BE2C (cell line): ENCODE measurements at regions not wholly inside any gene's neighbourhood (a gene's known extent, or its start where the extent isn't known, plus 50 kb on each side); places are given as distances from the start of the nearest gene placed in this dataset.
A peak's percentile ranks its signal among the peaks of the same experiment; 100 is the strongest.
"Not testable (repeated sequence)": the region's sequence is repeated elsewhere in the genome, so short reads cannot be mapped to it uniquely, and the experiment has no call there.

Experiments used
- DNase-seq: peaks from one replicate; pipeline ENCODE4 v3.0.0-alpha.2; 2020
- H3K27me3 ChIP-seq: fragments of 250-450 bp; sonication (Bioruptor Pico); 2 replicates; pipeline ENCODE4 v1.5.1; 2020; ENCODE audit warnings: mild to moderate bottlenecking
- H3K36me3 ChIP-seq: fragments of 250-450 bp; sonication (Bioruptor Pico); 2 replicates; pipeline ENCODE4 v1.5.1; 2020; ENCODE audit warnings: mild to moderate bottlenecking
- H3K4me1 ChIP-seq: fragments of 250-450 bp; sonication (Bioruptor Pico); 2 replicates; pipeline ENCODE4 v1.5.1; 2020
- H3K4me3 ChIP-seq: 2 replicates; pipeline ENCODE4 v1.5.1; 2011; ENCODE audit warnings: low read depth, low read length
- H3K9me3 ChIP-seq: fragments of 250-450 bp; sonication (Bioruptor Pico); 2 replicates; pipeline ENCODE4 v1.5.1; 2020
- TF ChIP-seq, protein P1 (sequence below): IDR thresholded peaks from 2 replicates; pipeline ENCODE4 v1.5.1; 2012; ENCODE audit warnings: mild to moderate bottlenecking, low read depth, low read length

DNA sequence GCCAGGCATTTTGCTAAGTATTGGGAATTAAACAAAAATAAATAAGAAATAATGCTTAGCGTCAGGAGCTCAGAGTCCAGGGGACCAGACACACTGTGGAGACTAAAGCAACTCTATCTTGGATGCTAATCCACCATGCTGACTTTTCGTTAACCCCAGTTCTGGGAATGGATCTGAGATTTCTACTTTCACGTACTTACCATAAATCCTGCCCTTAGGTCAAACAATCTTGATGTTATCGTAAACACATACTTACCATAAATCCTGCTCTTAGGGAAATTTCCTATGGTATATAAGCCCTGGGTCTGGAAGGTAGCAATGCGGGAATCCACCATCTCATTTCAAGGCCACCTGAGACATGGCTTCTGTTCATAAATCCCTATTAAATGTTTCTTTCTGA lies 204.5 kb upstream of the IGFBP7 start:
- no peak overlapping the region for H3K4me3 ChIP-seq
- no peak for DNase-seq
- H3K9me3 ChIP-seq: no peaks in the 10 kb centered on the region
- no peaks in the 10 kb centered on the region for H3K36me3 ChIP-seq
- no peaks in the 10 kb centered on the region; the same call in 1 of the 2 replicates for H3K27me3 ChIP-seq
- TF ChIP-seq, protein P1, sequence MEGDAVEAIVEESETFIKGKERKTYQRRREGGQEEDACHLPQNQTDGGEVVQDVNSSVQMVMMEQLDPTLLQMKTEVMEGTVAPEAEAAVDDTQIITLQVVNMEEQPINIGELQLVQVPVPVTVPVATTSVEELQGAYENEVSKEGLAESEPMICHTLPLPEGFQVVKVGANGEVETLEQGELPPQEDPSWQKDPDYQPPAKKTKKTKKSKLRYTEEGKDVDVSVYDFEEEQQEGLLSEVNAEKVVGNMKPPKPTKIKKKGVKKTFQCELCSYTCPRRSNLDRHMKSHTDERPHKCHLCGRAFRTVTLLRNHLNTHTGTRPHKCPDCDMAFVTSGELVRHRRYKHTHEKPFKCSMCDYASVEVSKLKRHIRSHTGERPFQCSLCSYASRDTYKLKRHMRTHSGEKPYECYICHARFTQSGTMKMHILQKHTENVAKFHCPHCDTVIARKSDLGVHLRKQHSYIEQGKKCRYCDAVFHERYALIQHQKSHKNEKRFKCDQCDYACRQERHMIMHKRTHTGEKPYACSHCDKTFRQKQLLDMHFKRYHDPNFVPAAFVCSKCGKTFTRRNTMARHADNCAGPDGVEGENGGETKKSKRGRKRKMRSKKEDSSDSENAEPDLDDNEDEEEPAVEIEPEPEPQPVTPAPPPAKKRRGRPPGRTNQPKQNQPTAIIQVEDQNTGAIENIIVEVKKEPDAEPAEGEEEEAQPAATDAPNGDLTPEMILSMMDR: no peak
- no peaks in the 10 kb centered on the region for H3K4me1 ChIP-seq

DNA sequence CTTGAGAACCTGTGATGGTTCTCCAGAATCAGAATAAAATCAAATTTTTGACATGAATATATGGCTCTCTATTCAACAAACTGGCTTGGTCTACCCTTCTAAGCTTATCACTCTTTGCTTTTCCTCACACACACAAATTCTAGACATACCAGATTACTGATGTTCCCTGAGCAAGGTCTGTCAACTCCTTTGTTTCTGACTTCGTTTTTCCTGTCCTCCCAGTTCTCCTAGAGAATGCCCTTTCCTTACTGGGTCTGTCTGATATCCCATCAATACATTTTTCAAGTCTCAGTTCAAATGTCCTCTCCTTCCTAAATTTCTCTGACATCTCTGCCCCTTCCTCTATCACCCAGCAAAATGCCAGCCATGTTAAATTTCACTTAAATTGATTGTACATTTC lies 202.1 kb upstream of the IGFBP7 start:
- DNase-seq: no peak
- TF ChIP-seq, protein P1: no peak
- H3K4me1 ChIP-seq: no peaks in the 10 kb centered on the region

DNA sequence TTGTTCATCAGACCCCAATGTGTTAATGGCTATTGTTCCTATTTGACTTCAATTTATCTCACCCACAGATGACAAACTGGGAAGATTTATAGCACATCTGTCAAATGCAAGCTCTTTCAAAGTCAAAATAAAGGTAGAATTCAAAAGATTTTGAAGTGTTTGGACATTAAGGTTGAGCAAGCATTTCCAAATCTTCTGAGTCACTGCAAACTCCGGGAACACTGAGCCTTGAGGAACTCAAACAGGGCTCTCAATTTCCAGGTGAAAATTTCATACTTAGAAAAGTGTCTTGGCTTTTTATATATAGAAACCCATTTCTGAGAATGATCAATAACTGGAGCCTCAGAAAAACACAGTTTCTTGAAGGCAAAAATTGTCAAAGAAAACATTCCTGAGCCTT lies 199.5 kb upstream of the IGFBP7 start:
- DNase-seq: no peak
- no peak overlapping the region for H3K4me3 ChIP-seq
- H3K9me3 ChIP-seq: no peaks in the 10 kb centered on the region
- no peaks in the 10 kb centered on the region for H3K4me1 ChIP-seq
- TF ChIP-seq, protein P1: no peak
- no peaks in the 10 kb centered on the region for H3K36me3 ChIP-seq
- H3K27me3 ChIP-seq: no peaks in the 10 kb centered on the region

More for the DNA sequence above, 202.1 kb upstream of the IGFBP7 start:
- no peak overlapping the region for H3K4me3 ChIP-seq
- H3K27me3 ChIP-seq: no peaks in the 10 kb centered on the region
- no peaks in the 10 kb centered on the region for H3K36me3 ChIP-seq
- H3K9me3 ChIP-seq: no peaks in the 10 kb centered on the region

DNA sequence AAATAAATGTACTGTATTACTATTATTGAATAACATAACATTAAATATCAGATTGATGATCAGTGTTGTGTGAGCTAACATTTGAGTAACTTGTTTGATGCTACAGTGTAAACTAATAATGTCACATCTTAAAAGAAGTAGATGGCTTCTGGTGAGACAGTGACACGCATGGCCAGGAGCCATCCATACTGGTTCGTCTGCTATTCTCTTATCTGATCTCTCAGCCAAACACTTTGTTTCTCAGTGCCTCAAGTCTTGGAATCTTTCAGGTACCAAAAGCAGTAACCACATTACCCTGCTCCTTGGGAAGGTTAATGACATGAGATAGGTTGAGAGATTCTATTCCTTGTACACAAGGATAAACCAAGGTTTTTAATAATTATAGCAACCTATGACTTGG lies 198.1 kb upstream of the IGFBP7 start:
- TF ChIP-seq, protein P1: no peak
- Histone ChIP-seq H3K4me3 (no peak overlapping the region), H3K27me3 (no peaks in the 10 kb centered on the region), H3K36me3 (no peaks in the 10 kb centered on the region), H3K9me3 (no peaks in the 10 kb centered on the region), H3K4me1 (no peaks in the 10 kb centered on the region)
- DNase-seq: no peak

DNA sequence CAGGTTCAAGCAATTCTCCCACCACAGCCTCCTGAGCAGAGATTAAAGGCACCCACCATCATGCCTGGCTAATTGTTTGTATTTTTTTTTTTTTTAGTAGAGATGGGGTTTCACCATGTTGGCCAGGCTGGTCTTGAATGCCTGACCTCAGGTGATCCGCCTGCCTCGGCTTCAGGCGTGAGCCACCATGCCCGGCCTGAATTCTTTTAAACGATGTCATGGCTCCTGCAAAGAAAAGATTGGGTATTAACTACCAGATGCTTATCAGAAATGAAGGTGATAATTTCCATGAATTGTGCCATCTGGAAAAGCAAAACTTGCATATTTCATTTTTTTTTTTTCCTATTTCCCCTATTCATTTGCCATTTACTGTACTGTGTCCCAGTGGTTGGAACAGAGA lies 195.7 kb upstream of the IGFBP7 start:
- no peaks in the 10 kb centered on the region for H3K27me3 ChIP-seq
- no peak overlapping the region for H3K4me3 ChIP-seq
- TF ChIP-seq, protein P1: no peak
- H3K9me3 ChIP-seq: no peaks in the 10 kb centered on the region
- DNase-seq: no peak
- no peaks in the 10 kb centered on the region for H3K36me3 ChIP-seq
- H3K4me1 ChIP-seq: no peaks in the 10 kb centered on the region

DNA sequence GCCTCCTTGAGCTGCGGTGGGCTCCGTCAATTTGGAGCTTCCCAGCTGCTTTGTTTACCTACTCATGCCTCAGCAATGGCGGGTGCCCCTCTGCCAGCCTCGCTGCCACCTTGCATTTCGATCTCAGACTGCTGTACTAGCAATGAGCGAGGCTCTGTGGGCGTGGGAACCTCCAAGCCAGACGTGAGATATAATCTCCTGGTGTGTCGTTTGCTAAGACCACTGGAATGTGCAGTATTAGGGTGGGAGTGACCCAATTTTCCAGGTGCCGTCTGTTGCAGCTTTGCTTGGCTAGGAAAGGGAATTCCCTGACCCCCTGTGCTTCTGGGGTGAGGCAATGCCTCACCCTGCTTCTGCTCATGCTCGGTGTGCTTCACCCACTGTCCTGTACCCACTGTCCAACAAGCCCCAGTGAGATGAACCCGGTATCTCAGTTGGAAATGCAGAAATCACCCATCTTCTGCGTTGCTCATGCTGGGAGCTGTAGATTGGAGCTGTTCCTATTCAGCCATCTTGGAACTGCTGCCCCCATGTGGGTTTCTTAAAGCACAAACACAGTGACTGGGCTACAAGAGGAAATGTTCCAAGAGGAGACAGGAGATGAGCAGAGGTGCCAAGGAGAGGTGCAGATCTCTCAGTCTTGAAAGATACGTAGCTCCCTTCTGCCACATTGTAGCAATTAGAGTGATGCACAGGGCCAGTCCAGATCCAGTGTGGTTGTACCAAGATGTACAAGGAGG lies 193.0 kb upstream of the IGFBP7 start:
- no peaks in the 10 kb centered on the region for H3K27me3 ChIP-seq
- no peak for DNase-seq
- TF ChIP-seq, protein P1: 0 out of 2 replicates have a peak, but pooled peaks have one; percentile 5
- no peaks in the 10 kb centered on the region for H3K4me1 ChIP-seq
- H3K36me3 ChIP-seq: no peaks in the 10 kb centered on the region
- H3K4me3 ChIP-seq: no peak overlapping the region
- peaks cover 2% of the 10 kb centered on the region; the same call in 1 of the 2 replicates for H3K9me3 ChIP-seq

DNA sequence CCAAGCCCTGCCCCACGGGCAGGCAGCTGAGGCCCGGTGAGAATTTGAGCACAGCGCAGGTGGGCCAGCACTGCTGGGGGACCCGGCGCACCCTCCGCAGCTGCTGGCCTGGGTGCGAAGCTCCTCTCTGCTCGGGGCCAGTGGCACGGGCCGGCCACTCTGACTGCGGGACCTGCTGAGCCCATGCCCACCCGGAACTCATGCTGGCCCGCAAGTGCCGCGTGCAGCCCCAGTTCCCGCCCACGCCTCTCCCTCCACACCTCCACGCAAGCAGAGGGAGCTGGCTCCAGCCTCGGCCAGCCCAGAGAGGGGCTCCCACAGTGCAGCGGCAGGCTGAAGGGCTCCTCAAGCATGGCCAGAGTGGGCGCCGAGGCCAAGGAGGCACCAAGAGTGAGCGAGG lies 190.1 kb upstream of the IGFBP7 start:
- H3K27me3 ChIP-seq, H3K4me3 ChIP-seq, DNase-seq, H3K36me3 ChIP-seq, H3K9me3 ChIP-seq, H3K4me1 ChIP-seq: not testable (repeated sequence)
